ENCODE measurements at regions not wholly inside any gene's neighbourhood (a gene's known extent, or its start where the extent isn't known, plus 50 kb on each side); places are given as distances from the start of the nearest gene placed in this dataset.
A peak's percentile ranks its signal among the peaks of the same experiment; 100 is the strongest.
"Not testable (repeated sequence)": the region's sequence is repeated elsewhere in the genome, so short reads cannot be mapped to it uniquely, and the experiment has no call there.

DNA sequence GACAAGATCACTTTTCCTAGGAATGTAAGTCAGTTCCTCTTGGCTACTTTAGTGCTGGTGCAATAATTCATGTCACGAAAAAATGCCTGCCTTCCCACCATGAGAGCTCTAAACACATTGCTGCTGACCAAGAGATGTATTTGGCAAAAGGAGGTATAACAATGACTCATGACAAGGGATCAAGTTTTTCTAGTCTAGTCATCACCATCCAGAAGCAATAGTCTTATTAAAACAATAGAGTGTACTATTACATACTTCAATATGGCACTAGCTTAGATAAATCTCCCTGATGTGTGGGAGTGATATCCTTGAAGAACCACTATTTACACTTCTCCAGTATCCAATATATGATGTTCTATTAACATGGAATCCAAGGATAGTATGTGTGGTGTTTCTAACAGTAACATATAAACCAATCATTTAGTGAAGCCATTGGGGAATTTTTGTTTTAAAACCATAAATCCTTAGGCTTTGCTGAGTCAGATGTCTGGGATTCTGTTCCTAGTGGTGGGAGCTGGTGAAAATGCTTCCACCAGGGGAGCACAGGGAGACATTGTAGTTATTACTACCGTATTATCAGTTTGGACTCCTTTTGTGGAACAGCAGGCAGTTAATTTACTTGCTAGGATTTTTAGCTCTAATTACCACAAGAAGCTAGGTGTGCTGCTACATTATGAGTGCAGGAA lies 1387.5 kb downstream of the LRFN5 start:
- no peak for TF ChIP-seq EZH2phosphoT487 (IDR thresholded peaks at IDR 0.05; ENCODE audit: borderline replicate concordance, low read length)
- TF ChIP-seq, protein P1, sequence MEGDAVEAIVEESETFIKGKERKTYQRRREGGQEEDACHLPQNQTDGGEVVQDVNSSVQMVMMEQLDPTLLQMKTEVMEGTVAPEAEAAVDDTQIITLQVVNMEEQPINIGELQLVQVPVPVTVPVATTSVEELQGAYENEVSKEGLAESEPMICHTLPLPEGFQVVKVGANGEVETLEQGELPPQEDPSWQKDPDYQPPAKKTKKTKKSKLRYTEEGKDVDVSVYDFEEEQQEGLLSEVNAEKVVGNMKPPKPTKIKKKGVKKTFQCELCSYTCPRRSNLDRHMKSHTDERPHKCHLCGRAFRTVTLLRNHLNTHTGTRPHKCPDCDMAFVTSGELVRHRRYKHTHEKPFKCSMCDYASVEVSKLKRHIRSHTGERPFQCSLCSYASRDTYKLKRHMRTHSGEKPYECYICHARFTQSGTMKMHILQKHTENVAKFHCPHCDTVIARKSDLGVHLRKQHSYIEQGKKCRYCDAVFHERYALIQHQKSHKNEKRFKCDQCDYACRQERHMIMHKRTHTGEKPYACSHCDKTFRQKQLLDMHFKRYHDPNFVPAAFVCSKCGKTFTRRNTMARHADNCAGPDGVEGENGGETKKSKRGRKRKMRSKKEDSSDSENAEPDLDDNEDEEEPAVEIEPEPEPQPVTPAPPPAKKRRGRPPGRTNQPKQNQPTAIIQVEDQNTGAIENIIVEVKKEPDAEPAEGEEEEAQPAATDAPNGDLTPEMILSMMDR (conservative IDR thresholded peaks at IDR 0.05; ENCODE audit: low read depth, low read length): no peak
- ChIA-PET CTCF (no interaction called here), POLR2A (ENCODE audit: unreplicated experiment) (no interaction called here)
- no peak overlapping the region for H3K4me3 ChIP-seq (ENCODE audit: low read length)
- peak overlapping the region; percentile 37 for H3K4me2 ChIP-seq (ENCODE audit: low read length)
- H3F3A ChIP-seq (ENCODE audit: low read length, unreplicated experiment): no peaks in the 10 kb centered on the region
- DNase-seq (peak; percentile 84), ATAC-seq (peak; percentile 97)
- no peaks in the 10 kb centered on the region for H3K9me3 ChIP-seq (ENCODE audit: low read length)
- H3K9me2 ChIP-seq (replicated peaks; ENCODE audit: low read length): no peaks in the 10 kb centered on the region
- peak overlapping the region; percentile 56 for H3K27ac ChIP-seq (ENCODE audit: low read length)
- H2AFZ ChIP-seq (ENCODE audit: low read length): no peak overlapping the region
- H4K20me1 ChIP-seq (ENCODE audit: low read length): no peaks in the 10 kb centered on the region
- intact Hi-C loops (cut with micrococcal nuclease): no loop called here
- H3K27me3 ChIP-seq (ENCODE audit: low read length): no peaks in the 10 kb centered on the region
- no peak overlapping the region for H3K9ac ChIP-seq (ENCODE audit: low read length)
- BruUV-seq (replicated peaks): no TSS peak
- no peaks in the 10 kb centered on the region for H3K36me3 ChIP-seq (ENCODE audit: low read depth, low read length)
- no peaks in the 10 kb centered on the region for H3K79me2 ChIP-seq (ENCODE audit: low read length)
- peaks cover 19% of the 10 kb centered on the region for H3K4me1 ChIP-seq (ENCODE audit: insufficient read depth, low read length)

DNA sequence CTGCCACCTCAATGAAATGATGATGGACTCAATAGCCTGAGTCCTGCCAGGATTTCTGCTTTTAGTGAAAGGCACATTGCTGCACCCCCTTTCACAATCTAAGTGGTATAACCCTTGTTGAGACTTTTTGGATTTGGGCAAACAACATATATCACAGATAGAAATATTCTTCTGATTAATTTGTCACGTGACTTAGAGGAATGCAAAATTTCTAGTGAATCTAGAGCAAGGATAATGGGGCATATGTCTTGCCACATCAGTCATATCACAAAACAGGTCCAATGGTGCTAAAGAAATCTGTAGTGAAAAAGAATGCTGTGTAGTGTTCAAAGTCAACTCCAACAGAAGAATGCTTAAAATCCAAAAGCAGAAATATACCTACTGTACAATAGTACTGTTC lies 1386.3 kb downstream of the LRFN5 start:
- Histone ChIP-seq H3K27ac (ENCODE audit: low read length) (no peak overlapping the region), H3K4me3 (ENCODE audit: low read length) (no peak overlapping the region), H3K27me3 (ENCODE audit: low read length) (no peaks in the 10 kb centered on the region), H3K9ac (ENCODE audit: low read length) (no peak overlapping the region), H3K4me1 (ENCODE audit: insufficient read depth, low read length) (peaks cover 19% of the 10 kb centered on the region), H4K20me1 (ENCODE audit: low read length) (no peaks in the 10 kb centered on the region), H3K9me2 (replicated peaks; ENCODE audit: low read length) (no peaks in the 10 kb centered on the region), H3K79me2 (ENCODE audit: low read length) (no peaks in the 10 kb centered on the region), H3K4me2 (ENCODE audit: low read length) (no peak overlapping the region), H3K36me3 (ENCODE audit: low read depth, low read length) (no peaks in the 10 kb centered on the region), H3F3A (ENCODE audit: low read length, unreplicated experiment) (no peaks in the 10 kb centered on the region), H2AFZ (ENCODE audit: low read length) (no peak overlapping the region), H3K9me3 (ENCODE audit: low read length) (no peaks in the 10 kb centered on the region)
- POLR2A ChIA-PET (ENCODE audit: unreplicated experiment): no interaction called here
- no peak for TF ChIP-seq EZH2phosphoT487 (IDR thresholded peaks at IDR 0.05; ENCODE audit: borderline replicate concordance, low read length)
- TF ChIP-seq, protein P1 (conservative IDR thresholded peaks at IDR 0.05; ENCODE audit: low read depth, low read length): no peak
- TF ChIP-seq EZH2 (IDR thresholded peaks at IDR 0.05; ENCODE audit: low read length, unreplicated experiment): no peak
- intact Hi-C loops (cut with micrococcal nuclease): no loop called here
- CTCF ChIA-PET: no interaction called here
- ATAC-seq (no peak), DNase-seq (no peak)
- BruUV-seq (replicated peaks): no TSS peak

DNA sequence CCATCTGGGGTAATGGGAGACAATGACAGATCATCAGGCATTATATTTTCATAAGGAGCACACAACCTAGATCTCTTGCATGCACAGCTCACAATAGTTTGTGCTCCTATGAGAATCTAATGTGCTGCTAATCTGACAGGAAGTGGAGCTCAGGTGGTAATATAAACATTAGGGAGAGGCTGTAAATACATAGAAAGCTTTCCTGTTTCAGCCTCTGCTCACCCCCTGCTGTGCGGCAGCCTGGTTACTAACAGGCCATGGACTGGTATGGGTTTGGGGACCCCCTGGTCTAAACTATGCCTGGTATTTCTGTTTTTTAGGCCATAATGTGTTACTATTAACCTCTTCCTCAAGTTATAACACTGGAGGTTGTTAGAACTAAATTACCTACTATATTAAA lies 1373.7 kb downstream of the LRFN5 start:
- Histone ChIP-seq H3K27ac (ENCODE audit: low read length) (no peak overlapping the region), H3K4me3 (ENCODE audit: low read length) (no peak overlapping the region), H3K27me3 (ENCODE audit: low read length) (no peaks in the 10 kb centered on the region), H3K9ac (ENCODE audit: low read length) (no peak overlapping the region), H3K4me2 (ENCODE audit: low read length) (no peak overlapping the region), H4K20me1 (ENCODE audit: low read length) (no peaks in the 10 kb centered on the region), H2AFZ (ENCODE audit: low read length) (no peak overlapping the region), H3K9me3 (ENCODE audit: low read length) (no peaks in the 10 kb centered on the region), H3K4me1 (ENCODE audit: insufficient read depth, low read length) (no peaks in the 10 kb centered on the region), H3K9me2 (replicated peaks; ENCODE audit: low read length) (no peaks in the 10 kb centered on the region), H3K36me3 (ENCODE audit: low read depth, low read length) (no peaks in the 10 kb centered on the region), H3F3A (ENCODE audit: low read length, unreplicated experiment) (no peaks in the 10 kb centered on the region), H3K79me2 (ENCODE audit: low read length) (no peaks in the 10 kb centered on the region)
- ChIA-PET CTCF (no interaction called here), POLR2A (ENCODE audit: unreplicated experiment) (no interaction called here)
- ATAC-seq (peak; percentile 58), DNase-seq (no peak)
- TF ChIP-seq, protein P1 (conservative IDR thresholded peaks at IDR 0.05; ENCODE audit: low read depth, low read length): no peak
- TF ChIP-seq EZH2 (IDR thresholded peaks at IDR 0.05; ENCODE audit: low read length, unreplicated experiment): no peak
- no peak for TF ChIP-seq EZH2phosphoT487 (IDR thresholded peaks at IDR 0.05; ENCODE audit: borderline replicate concordance, low read length)
- no TSS peak for BruUV-seq (replicated peaks)
- intact Hi-C loops (cut with micrococcal nuclease): no loop called here

DNA sequence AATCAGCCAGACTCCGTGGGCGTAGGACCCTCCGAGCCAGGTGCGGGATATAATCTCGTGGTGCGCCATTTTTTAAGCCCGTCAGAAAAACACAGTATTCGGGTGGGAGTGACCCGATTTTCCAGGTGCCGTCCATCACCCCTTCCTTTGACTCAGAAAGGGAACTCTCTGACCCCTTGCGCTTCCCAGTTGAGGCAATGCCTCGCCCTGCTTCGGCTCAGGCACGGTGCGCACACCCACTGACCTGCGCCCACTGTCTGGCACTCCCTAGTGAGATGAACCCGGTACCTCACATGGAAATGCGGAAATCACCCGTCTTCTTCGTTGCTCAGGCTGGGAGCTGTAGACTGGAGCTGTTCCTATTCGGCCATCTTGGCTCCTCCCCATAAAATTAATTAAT lies 1366.5 kb downstream of the LRFN5 start:
- H3F3A ChIP-seq (ENCODE audit: low read length, unreplicated experiment); H3K9me3 ChIP-seq (ENCODE audit: low read length); H3K4me3 ChIP-seq (ENCODE audit: low read length); H3K79me2 ChIP-seq (ENCODE audit: low read length); intact Hi-C loops (cut with micrococcal nuclease); H3K4me2 ChIP-seq (ENCODE audit: low read length); H3K27ac ChIP-seq (ENCODE audit: low read length); H2AFZ ChIP-seq (ENCODE audit: low read length); H3K9ac ChIP-seq (ENCODE audit: low read length); H3K36me3 ChIP-seq (ENCODE audit: low read depth, low read length); H4K20me1 ChIP-seq (ENCODE audit: low read length); H3K27me3 ChIP-seq (ENCODE audit: low read length); DNase-seq; H3K4me1 ChIP-seq (ENCODE audit: insufficient read depth, low read length); BruUV-seq (replicated peaks); ATAC-seq; H3K9me2 ChIP-seq (replicated peaks; ENCODE audit: low read length); POLR2A ChIA-PET (ENCODE audit: unreplicated experiment); CTCF ChIA-PET: not testable (repeated sequence)

All from PC-3 (cell line).